ENCODE measurements at regions not wholly inside any gene's neighbourhood (a gene's known extent, or its start where the extent isn't known, plus 50 kb on each side); places are given as distances from the start of the nearest gene placed in this dataset.

- ChIA-PET POLR2A (no interaction called here), CTCF (no interaction called here)
- no peaks in the 10 kb centered on the region for H3K27me3 ChIP-seq (ENCODE audit: control insufficient read depth, insufficient read depth, low read length)
- no peak overlapping the region for H3K4me3 ChIP-seq (ENCODE audit: low read depth in 2 of 2, low read length in 2 of 2)
- ATAC-seq = no peak
- no peak overlapping the region for H3K27ac ChIP-seq (ENCODE audit: low read length)
- TF ChIP-seq POLR2AphosphoS5 (IDR thresholded peaks at IDR 0.05; ENCODE audit: low read depth, low read length) (no peak), SIN3A (IDR thresholded peaks at IDR 0.05; ENCODE audit: borderline replicate concordance, insufficient read depth, low read depth, low read length) (no peak), REST (IDR thresholded peaks at IDR 0.05; ENCODE audit: insufficient read depth in 1 of 2, low read depth in 2 of 2, low read length in 1 of 2) (no peak), CTCF (IDR thresholded peaks at IDR 0.05) (no peak)
- no peaks in the 10 kb centered on the region for H3K9me3 ChIP-seq (ENCODE audit: control insufficient read depth, insufficient read depth, low read depth, low read length)
- in situ Hi-C loops (cut with HindIII; ENCODE audit: low pct_unique_long_range_greater_than_20kb, low sequenced_read_pairs) (no loop called here), intact Hi-C loops (cut with micrococcal nuclease; ENCODE audit: unreplicated experiment) (no loop called here)
- no peaks in the 10 kb centered on the region for H3K4me1 ChIP-seq (ENCODE audit: control insufficient read depth, insufficient read depth, low read length)
- no peaks in the 10 kb centered on the region for H3K36me3 ChIP-seq (ENCODE audit: control insufficient read depth, insufficient read depth, low read length)
- no TSS peak for BruUV-seq (replicated peaks)
- DNase-seq (ENCODE audit: low read depth, low spot score) = no peak
Observed at GRCh38 chr9:118094387-118094786, 390.2 kb downstream of the TLR4 start.

- intact Hi-C loops (cut with micrococcal nuclease; ENCODE audit: unreplicated experiment) (no loop called here), in situ Hi-C loops (cut with HindIII; ENCODE audit: low pct_unique_long_range_greater_than_20kb, low sequenced_read_pairs) (no loop called here)
- BruUV-seq (replicated peaks) = no TSS peak
- TF ChIP-seq SIN3A (IDR thresholded peaks at IDR 0.05; ENCODE audit: borderline replicate concordance, insufficient read depth, low read depth, low read length) (no peak), TCF7L2 (IDR thresholded peaks at IDR 0.05; ENCODE audit: low read depth, low read length) (no peak), POLR2AphosphoS5 (IDR thresholded peaks at IDR 0.05; ENCODE audit: low read depth, low read length) (no peak), CTCF (IDR thresholded peaks at IDR 0.05) (no peak), REST (IDR thresholded peaks at IDR 0.05; ENCODE audit: insufficient read depth in 1 of 2, low read depth in 2 of 2, low read length in 1 of 2) (no peak)
- Histone ChIP-seq H3K4me3 (ENCODE audit: low read depth in 2 of 2, low read length in 2 of 2) (no peak overlapping the region), H3K4me1 (ENCODE audit: control insufficient read depth, insufficient read depth, low read length) (no peaks in the 10 kb centered on the region), H3K27ac (ENCODE audit: low read length) (no peak overlapping the region), H3K9me3 (ENCODE audit: control insufficient read depth, insufficient read depth, low read depth, low read length) (no peaks in the 10 kb centered on the region), H3K36me3 (ENCODE audit: control insufficient read depth, insufficient read depth, low read length) (no peaks in the 10 kb centered on the region), H3K27me3 (ENCODE audit: control insufficient read depth, insufficient read depth, low read length) (no peaks in the 10 kb centered on the region)
- ATAC-seq (no peak), DNase-seq (ENCODE audit: low read depth, low spot score) (no peak)
- CTCF ChIA-PET = no interaction called here
- POLR2A ChIA-PET = no interaction called here
Observed at GRCh38 chr9:118100529-118101419, 396.6 kb downstream of the TLR4 start.

Data from Panc1 (cell line).